ENCODE measurements at regions not wholly inside any gene's neighbourhood (a gene's known extent, or its start where the extent isn't known, plus 50 kb on each side); places are given as distances from the start of the nearest gene placed in this dataset.
"Not testable (repeated sequence)": the region's sequence is repeated elsewhere in the genome, so short reads cannot be mapped to it uniquely, and the experiment has no call there.

DNA sequence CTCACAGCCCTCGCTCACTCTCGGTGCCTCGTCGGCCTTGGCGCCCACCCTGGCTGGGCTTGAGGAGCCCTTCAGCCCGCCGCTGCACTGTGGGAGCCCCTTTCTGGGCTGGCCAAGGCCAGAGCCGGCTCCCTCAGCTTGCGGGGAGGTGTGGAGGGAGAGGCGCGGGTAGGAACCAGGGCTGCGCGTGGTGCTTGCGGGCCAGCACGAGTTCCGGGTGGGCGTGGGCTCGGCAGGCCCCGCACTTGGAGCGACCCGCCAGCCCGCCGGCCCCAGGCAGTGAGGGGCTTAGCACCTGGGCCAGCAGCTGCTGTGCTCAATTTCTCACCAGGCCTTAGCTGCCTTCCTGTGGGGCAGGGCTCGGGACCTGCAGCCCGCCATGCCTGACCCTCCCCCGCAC, 202.4 kb upstream of the PRSS16 start:
- H3K9me3 ChIP-seq (ENCODE audit: control insufficient read depth, insufficient read depth, low read length); H3K4me1 ChIP-seq (ENCODE audit: insufficient read depth, low read length); H3K9ac ChIP-seq (ENCODE audit: low read depth, low read length); H3K36me3 ChIP-seq (ENCODE audit: insufficient read depth, low read length): not testable (repeated sequence)

DNA sequence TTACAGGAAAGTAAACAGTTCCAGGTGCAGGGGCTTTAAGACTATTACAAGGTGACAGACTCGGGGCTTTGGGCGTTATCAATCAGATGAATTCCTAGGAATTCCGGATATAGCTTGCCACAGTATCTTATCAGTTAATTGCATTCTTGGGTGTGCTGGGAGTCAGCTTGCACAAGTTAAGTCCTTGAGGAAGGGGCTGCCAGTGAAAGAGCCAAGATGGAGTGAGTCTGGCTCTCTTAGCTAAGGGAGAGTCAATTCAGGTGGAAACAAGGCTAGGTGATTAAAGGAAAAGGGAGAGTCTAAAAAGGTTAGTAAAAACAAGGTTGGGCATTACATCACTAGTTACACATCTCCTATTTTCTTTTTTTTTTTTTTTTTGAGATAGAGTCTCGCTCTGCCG, 199.8 kb upstream of the PRSS16 start:
- H3K9me3 ChIP-seq (ENCODE audit: control insufficient read depth, insufficient read depth, low read length); H3K36me3 ChIP-seq (ENCODE audit: insufficient read depth, low read length); H3K9ac ChIP-seq (ENCODE audit: low read depth, low read length); H3K4me1 ChIP-seq (ENCODE audit: insufficient read depth, low read length): not testable (repeated sequence)

DNA sequence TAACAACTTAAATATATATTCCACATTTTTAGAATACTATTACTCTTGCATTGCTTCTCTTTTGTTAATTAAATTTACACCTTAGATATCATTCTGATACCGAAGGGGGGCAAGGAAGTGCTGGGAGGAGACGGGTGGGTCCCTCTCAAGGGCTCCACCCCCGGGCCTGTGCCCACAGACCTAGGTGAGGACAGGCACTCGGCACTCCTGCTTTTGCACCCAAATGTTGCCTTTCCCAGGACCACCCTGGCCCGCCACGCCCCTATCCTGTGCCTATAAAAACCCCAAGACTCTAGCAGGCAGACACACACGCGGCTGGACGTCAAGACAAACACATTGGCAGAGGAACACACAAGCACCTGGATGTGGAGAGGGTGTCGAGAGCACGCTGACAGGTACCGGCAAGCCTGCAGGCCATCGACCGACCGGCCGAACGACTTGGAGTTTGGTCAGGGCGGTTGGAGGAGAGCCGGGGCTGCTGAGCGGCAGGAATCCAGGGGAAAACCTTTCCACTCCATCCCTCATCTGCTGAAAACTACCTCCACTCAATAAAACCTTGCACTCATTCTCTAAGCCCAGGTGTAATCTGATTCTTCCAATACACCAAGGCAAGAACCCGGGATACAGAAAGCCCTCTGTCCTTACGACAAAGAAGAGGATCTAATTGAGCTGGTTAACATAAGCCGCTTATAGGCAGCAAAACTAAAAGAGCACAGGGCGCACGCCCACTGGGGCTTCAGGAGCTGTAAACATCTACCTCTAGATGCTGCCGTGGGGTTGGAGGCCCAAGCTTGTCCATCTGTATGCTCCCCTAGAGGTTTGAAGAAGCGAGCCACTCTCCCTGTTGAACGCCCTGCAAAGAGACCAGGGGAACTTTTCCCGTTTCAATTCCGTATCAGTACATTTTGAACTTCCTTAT, 197.4 kb upstream of the PRSS16 start:
- Histone ChIP-seq H3K36me3 (ENCODE audit: insufficient read depth, low read length) (no peaks in the 10 kb centered on the region), H3K4me1 (ENCODE audit: insufficient read depth, low read length) (no peaks in the 10 kb centered on the region), H3K9ac (ENCODE audit: low read depth, low read length) (no peak overlapping the region), H3K9me3 (ENCODE audit: control insufficient read depth, insufficient read depth, low read length) (no peaks in the 10 kb centered on the region)

DNA sequence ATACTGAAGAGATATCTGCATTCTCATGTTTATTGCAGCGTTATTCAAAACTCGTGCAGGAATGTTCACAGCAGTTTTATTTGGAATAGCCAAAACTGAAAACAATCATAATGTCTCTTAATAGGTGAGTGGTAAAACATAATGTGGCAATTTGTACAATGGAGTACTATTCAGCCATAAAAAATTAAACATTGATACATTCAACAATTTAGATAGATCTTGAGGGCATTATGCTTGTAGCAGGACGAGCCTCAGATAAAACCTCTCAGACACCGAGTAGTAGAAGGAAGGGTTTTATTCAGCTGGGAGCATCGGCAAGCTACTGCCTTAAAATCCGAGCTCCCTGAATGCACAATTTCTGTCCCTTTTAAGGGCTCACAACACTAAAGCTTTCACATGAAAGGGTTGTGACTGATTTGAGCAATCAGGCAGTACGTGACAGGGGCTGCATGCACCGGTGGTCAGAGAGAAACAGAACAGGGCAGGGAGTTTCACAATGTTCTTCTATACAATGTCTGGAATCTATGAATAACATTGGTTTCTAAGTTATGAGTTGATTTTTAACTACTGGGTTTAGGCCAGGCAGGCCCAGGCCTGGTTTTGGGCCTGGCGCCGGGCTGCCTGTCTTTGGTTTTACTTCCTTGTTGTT, 195.3 kb upstream of the PRSS16 start:
- not testable (repeated sequence) for H3K4me1 ChIP-seq (ENCODE audit: insufficient read depth, low read length); H3K36me3 ChIP-seq (ENCODE audit: insufficient read depth, low read length); H3K9ac ChIP-seq (ENCODE audit: low read depth, low read length); H3K9me3 ChIP-seq (ENCODE audit: control insufficient read depth, insufficient read depth, low read length)

DNA sequence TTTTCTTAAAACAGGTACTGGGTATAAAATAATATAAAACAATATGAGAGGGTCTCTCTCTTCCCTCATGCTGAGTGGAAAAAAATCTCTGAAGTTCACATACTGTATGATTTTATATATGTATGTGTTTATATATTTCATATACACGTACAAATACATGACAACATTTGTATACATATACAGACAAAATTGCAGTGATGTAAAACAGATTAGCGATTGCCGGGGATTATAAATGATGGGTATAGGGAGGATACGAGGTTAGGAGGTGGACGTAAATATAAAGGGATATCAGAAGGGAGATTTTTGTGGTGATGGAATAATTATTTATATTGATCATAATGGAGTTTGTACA, 194.8 kb upstream of the PRSS16 start:
- Histone ChIP-seq H3K9me3 (ENCODE audit: control insufficient read depth, insufficient read depth, low read length) (no peaks in the 10 kb centered on the region), H3K9ac (ENCODE audit: low read depth, low read length) (no peak overlapping the region), H3K36me3 (ENCODE audit: insufficient read depth, low read length) (no peaks in the 10 kb centered on the region), H3K4me1 (ENCODE audit: insufficient read depth, low read length) (no peaks in the 10 kb centered on the region)

DNA sequence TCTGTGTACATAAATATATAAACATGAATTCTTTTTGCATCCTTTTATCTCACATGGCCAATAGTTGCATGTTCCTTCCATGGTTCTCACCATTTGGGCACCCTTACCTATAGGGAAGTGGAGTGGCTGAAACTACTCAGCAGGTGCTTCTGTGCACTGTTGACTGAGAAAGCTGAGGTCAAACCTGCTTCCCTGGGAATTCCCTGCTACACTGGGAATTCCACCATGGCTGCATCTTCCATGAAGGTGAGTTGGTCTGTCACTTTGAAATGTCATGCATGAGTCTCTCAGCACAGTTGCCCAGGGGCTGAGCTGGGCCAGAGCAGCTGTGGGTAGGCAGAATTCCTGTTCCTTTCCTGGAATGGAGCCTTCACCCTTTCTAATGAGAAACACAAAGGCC, 193.8 kb upstream of the PRSS16 start:
- Histone ChIP-seq H3K4me1 (ENCODE audit: insufficient read depth, low read length) (no peaks in the 10 kb centered on the region), H3K36me3 (ENCODE audit: insufficient read depth, low read length) (no peaks in the 10 kb centered on the region), H3K9me3 (ENCODE audit: control insufficient read depth, insufficient read depth, low read length) (no peaks in the 10 kb centered on the region), H3K9ac (ENCODE audit: low read depth, low read length) (no peak overlapping the region)

DNA sequence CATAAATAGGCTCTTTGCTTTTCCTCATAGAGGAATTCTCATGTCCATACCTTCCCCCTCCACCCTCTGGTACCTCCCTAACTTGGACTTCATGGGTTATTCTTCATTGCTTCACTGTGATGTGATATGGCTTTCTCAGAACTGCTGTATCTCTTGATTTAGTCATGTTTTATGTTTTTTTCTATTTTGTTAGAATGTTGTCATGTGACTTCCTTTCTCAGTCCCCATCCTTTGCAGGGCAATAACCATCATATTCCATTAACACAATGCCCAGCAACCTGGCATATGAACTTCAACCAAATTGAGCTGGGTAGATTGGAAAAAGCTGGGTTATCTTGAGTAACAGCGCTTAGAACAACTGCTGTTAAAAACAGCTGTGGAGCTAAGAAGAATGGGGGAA, 190.9 kb upstream of the PRSS16 start:
- Histone ChIP-seq H3K4me1 (ENCODE audit: insufficient read depth, low read length) (no peaks in the 10 kb centered on the region), H3K9me3 (ENCODE audit: control insufficient read depth, insufficient read depth, low read length) (no peaks in the 10 kb centered on the region), H3K9ac (ENCODE audit: low read depth, low read length) (no peak overlapping the region), H3K36me3 (ENCODE audit: insufficient read depth, low read length) (no peaks in the 10 kb centered on the region)

DNA sequence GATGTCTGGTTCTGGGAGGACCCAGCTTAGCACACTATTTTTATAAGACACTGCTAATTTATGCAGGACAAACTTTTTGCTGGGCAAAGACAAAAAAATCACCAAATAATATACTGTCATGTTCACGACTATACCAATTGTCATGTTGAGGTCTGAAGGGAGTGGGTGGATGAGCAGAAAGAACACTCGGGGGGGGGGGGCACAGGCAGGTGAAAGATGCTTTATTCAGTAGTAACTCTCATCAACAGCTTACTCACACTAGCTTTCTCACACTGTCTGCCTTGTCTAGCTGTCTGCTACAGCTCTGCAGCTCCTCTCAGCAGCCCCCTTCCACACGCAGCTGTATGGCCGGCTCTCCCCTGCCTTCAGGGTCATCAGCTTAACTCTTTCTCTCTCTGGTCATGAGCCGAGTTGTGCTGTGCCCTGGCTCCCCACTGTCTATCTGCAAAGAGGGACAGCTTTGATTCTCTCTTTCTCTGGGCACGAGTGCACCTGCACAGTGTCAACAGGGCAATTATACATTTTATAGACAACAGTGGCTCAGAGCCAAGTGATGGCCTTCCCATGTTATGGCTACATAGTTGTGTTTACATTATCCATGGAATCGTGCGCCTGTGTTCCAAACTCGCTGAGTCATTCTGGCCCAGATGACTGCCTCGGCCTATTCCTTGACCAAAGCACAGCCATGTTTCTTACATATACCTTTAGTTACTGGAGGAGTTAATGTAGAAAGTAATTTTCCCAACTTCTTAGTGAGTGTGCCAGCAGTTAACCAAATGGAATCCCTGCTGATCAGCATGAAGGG, 187.7 kb upstream of the PRSS16 start:
- H3K9me3 ChIP-seq (ENCODE audit: control insufficient read depth, insufficient read depth, low read length): no peaks in the 10 kb centered on the region
- H3K36me3 ChIP-seq (ENCODE audit: insufficient read depth, low read length): no peaks in the 10 kb centered on the region
- H3K4me1 ChIP-seq (ENCODE audit: insufficient read depth, low read length): no peaks in the 10 kb centered on the region
- no peak overlapping the region for H3K9ac ChIP-seq (ENCODE audit: low read depth, low read length)

DNA sequence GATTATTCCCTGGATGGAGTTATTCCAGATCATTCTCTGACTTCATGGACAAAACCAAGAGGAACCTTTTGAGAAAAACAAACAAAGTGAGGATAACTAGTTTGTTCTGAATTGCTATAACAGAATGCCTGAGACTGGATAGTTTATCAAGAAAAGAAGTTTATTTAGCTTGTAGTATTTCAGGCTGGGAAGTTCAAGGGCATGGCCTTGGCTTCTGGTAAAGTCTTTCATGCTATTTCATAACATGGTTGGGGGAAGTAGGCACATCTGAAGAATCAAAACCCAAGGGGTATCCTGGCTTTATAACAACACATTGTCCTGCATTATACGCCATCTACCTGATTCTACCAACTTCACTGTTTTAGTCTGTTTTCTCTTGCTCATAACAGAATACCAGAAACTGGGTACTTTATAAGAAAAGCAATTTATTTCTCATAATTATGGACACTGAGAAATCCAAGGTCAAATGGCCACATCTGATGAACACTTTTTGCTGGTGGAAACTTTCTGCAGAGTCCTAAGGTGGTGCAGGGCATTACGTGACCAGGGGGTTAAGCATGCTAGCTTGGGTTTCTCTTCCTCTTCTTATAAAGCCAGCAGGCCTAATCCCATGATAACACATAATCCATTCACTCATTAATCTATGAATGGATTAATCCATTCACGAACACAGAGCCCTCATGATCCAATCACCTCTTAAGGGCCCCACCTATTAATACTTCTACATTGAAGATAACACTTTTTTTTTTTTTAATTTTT, 186.1 kb upstream of the PRSS16 start:
- H3K9me3 ChIP-seq (ENCODE audit: control insufficient read depth, insufficient read depth, low read length): no peaks in the 10 kb centered on the region
- no peak overlapping the region for H3K9ac ChIP-seq (ENCODE audit: low read depth, low read length)
- H3K36me3 ChIP-seq (ENCODE audit: insufficient read depth, low read length): no peaks in the 10 kb centered on the region
- H3K4me1 ChIP-seq (ENCODE audit: insufficient read depth, low read length): peaks cover under 1% of the 10 kb centered on the region; the same call in 1 of the 2 replicates

DNA sequence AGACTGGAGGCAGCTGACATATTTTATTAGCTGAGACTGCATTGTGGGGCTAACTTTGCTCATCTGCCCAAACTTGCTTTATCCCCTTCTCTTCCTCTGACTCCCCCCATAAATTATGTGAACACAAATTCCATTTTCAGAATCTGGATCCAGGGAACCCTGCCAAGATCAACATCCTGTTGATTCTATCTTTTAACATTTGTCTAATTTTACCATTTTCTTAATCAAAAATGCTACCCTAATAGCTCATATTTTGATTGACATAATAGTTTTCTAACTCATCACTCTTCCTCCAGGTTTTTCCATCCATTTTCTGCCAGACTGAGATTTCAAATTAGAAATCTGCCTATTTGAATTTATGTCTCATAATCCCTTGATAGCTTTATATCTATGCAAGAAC, 184.7 kb upstream of the PRSS16 start:
- Histone ChIP-seq H3K36me3 (ENCODE audit: insufficient read depth, low read length) (no peaks in the 10 kb centered on the region), H3K9ac (ENCODE audit: low read depth, low read length) (no peak overlapping the region), H3K4me1 (ENCODE audit: insufficient read depth, low read length) (peaks cover 9% of the 10 kb centered on the region), H3K9me3 (ENCODE audit: control insufficient read depth, insufficient read depth, low read length) (no peaks in the 10 kb centered on the region)

DNA sequence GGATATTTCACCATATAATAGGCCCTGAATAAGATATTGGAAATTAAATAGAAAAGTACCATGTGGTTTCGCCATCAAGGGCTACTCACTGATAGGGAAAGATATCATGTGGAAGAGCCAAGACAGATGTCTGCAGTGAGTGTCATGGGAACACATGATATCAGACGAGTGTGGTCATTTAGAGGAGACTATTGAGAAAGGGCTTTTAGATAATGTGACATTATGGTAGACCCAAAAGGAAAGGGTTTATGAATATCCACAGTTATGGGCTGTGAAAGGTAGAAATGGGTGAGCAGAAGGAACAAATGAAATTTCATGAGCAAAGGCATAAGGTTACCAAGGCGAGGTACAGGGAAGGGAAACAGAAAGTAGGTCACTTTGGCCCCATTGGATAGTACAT, 182.3 kb upstream of the PRSS16 start:
- no peaks in the 10 kb centered on the region for H3K36me3 ChIP-seq (ENCODE audit: insufficient read depth, low read length)
- H3K9me3 ChIP-seq (ENCODE audit: control insufficient read depth, insufficient read depth, low read length): no peaks in the 10 kb centered on the region
- peaks cover 9% of the 10 kb centered on the region for H3K4me1 ChIP-seq (ENCODE audit: insufficient read depth, low read length)
- no peak overlapping the region for H3K9ac ChIP-seq (ENCODE audit: low read depth, low read length)

DNA sequence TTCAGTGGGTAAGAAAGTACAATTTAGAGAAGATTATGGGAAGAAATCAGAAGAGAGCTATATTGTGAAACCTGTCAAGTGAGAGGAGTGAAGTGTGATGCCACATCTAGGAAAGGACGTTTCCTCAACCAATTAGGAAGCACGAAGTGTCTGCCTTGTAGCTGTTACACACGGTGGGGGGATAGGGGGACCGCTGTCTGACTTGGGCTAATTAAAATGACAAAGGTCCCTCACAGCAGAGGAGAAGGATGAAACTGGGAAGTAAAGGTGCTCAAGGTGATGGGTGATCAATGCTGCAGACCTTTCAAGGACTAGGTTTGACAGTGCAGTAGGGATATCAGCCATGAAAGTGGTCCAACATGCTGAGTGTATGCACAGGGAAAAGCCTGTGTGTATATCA, 181.1 kb upstream of the PRSS16 start:
- Histone ChIP-seq H3K9ac (ENCODE audit: low read depth, low read length) (no peak overlapping the region), H3K4me1 (ENCODE audit: insufficient read depth, low read length) (peaks cover 9% of the 10 kb centered on the region), H3K9me3 (ENCODE audit: control insufficient read depth, insufficient read depth, low read length) (no peaks in the 10 kb centered on the region), H3K36me3 (ENCODE audit: insufficient read depth, low read length) (no peaks in the 10 kb centered on the region)

DNA sequence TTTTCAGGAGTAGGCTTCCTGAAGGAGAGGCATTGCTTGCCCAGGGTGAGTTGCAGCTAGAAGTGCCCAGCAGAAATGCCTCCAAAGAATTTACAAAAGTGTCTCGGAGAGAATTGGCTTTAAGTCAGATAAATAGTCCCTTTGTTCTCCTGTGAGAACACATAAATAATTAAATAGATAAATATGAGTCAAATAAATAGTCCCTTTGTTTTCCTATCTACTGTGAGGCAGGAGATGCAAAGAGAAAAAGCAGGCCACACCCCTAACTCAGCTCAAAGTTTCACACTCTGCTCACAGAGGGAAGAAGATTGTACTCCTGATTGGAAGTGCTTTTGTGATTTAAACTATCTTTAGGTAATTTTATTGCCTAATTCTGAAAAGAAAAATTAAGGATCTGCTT, 180.7 kb upstream of the PRSS16 start:
- Histone ChIP-seq H3K9me3 (ENCODE audit: control insufficient read depth, insufficient read depth, low read length) (no peaks in the 10 kb centered on the region), H3K36me3 (ENCODE audit: insufficient read depth, low read length) (no peaks in the 10 kb centered on the region), H3K4me1 (ENCODE audit: insufficient read depth, low read length) (peaks cover 9% of the 10 kb centered on the region), H3K9ac (ENCODE audit: low read depth, low read length) (no peak overlapping the region)

DNA sequence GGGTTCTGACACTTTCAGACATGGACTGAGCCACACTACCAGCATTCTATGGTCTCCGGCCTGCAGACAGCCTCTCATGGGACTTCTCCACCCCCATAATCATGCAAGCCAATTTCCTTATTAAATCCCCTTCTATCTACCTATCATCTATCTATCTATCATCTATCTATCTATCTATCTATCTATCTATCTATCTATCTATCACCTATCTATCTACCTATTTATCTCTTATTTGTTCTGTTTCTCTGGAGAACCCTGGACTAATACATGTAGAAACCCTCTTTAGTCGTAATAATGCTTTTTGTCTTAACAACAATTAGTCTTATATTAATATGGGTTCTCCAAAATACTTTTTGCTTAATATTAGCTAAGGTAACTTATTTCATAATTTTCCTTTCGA, 174.1 kb upstream of the PRSS16 start:
- no peak overlapping the region for H3K9ac ChIP-seq (ENCODE audit: low read depth, low read length)

More for the DNA sequence above, 174.1 kb upstream of the PRSS16 start:
- no peaks in the 10 kb centered on the region for H3K36me3 ChIP-seq (ENCODE audit: insufficient read depth, low read length)
- H3K9me3 ChIP-seq (ENCODE audit: control insufficient read depth, insufficient read depth, low read length): no peaks in the 10 kb centered on the region
- no peaks in the 10 kb centered on the region for H3K4me1 ChIP-seq (ENCODE audit: insufficient read depth, low read length)

All from ES-I3 (cell line).